Hepatocyte (in vitro differentiated cells): ENCODE measurements at regions not wholly inside any gene's neighbourhood (a gene's known extent, or its start where the extent isn't known, plus 50 kb on each side); places are given as distances from the start of the nearest gene placed in this dataset.

ENCODE experiments used
- DNase-seq: peaks from one replicate; pipeline ENCODE4 v3.0.0-alpha.2; 2016; ENCODE audit warnings: low spot score
- H2AFZ ChIP-seq: fragments of 200-600 bp; sonication (generic); 2 replicates; pipeline ENCODE4 v1.6.0; 2016; ENCODE audit warnings: antibody characterized with exemption, mild to moderate bottlenecking
- H3K27ac ChIP-seq: fragments of 200-600 bp; sonication (generic); 2 replicates; pipeline ENCODE4 v1.5.1; 2016; ENCODE audit warnings: mild to moderate bottlenecking
- H3K27me3 ChIP-seq: fragments of 200-600 bp; sonication (generic); 2 replicates; pipeline ENCODE4 v1.6.1; 2016
- H3K36me3 ChIP-seq: fragments of 200-600 bp; sonication (generic); replicated peaks from 2 replicates; pipeline ENCODE4 v1.5.1; 2016; ENCODE audit warnings: low read depth; ENCODE audit not compliant: insufficient read depth
- H3K4me1 ChIP-seq: fragments of 200-600 bp; sonication (generic); 2 replicates; pipeline ENCODE4 v1.5.1; 2016; ENCODE audit warnings: mild to moderate bottlenecking, moderate library complexity; ENCODE audit not compliant: insufficient read depth
- H3K4me2 ChIP-seq: fragments of 200-600 bp; sonication (generic); 2 replicates; pipeline ENCODE4 v1.6.0; 2016
- H3K4me3 ChIP-seq: fragments of 200-600 bp; sonication (generic); 2 replicates; pipeline ENCODE4 v1.5.1; 2016; ENCODE audit warnings: mild to moderate bottlenecking
- H3K79me2 ChIP-seq: fragments of 200-600 bp; sonication (generic); 2 replicates; pipeline ENCODE4 v1.6.0; 2017; ENCODE audit warnings: mild to moderate bottlenecking
- H3K9me2 ChIP-seq: fragments of 200-600 bp; sonication (generic); replicated peaks from 2 replicates; pipeline ENCODE4 v1.6.0; 2017; ENCODE audit warnings: mild to moderate bottlenecking; ENCODE audit not compliant: insufficient read depth
- H3K9me3 ChIP-seq: fragments of 200-600 bp; sonication (generic); 2 replicates; pipeline ENCODE4 v1.5.1; 2016; ENCODE audit warnings: low read depth, mild to moderate bottlenecking
- H4K20me1 ChIP-seq: fragments of 200-600 bp; sonication (generic); 2 replicates; pipeline ENCODE4 v1.6.0; 2016; ENCODE audit warnings: mild to moderate bottlenecking; ENCODE audit not compliant: insufficient read depth, poor library complexity, severe bottlenecking
- CTCF ChIP-seq: fragments of 200-600 bp; sonication (generic); IDR thresholded peaks from 2 replicates; pipeline ENCODE4 v1.5.1; 2016; ENCODE audit warnings: antibody characterized with exemption, mild to moderate bottlenecking; ENCODE audit not compliant: poor library complexity
- EZH2 ChIP-seq: fragments of 200-600 bp; sonication (generic); IDR thresholded peaks from 2 replicates; pipeline ENCODE4 v1.6.1; 2016; ENCODE audit warnings: antibody characterized with exemption, mild to moderate bottlenecking, borderline replicate concordance
- EZH2phosphoT487 ChIP-seq: fragments of 200-600 bp; sonication (generic); IDR thresholded peaks from one replicate; pipeline ENCODE4 v1.6.1; 2018; ENCODE audit warnings: antibody characterized with exemption, mild to moderate bottlenecking, low read depth, moderate library complexity; ENCODE audit not compliant: unreplicated experiment, severe bottlenecking
- WGBS: methylation state at CpG from one replicate; pipeline ENCODE4 v1.1.6; 2016; ENCODE audit warnings: low lambda C conversion rate; ENCODE audit errors: missing lambda C conversion rate; 5-methylcytosine and 5-hydroxymethylcytosine counted together

GRCh38 chr21:38752051-38752505 is 53.7 kb upstream of the ETS2 start:
- Histone ChIP-seq H3K9me3 (no peaks in the 10 kb centered on the region), H3K4me2 (no peak overlapping the region), H4K20me1 (no peaks in the 10 kb centered on the region), H2AFZ (no peak overlapping the region), H3K79me2 (no peaks in the 10 kb centered on the region), H3K27me3 (no peaks in the 10 kb centered on the region), H3K27ac (peak overlapping the region; percentile 80), H3K36me3 (no peaks in the 10 kb centered on the region), H3K4me1 (peaks cover 18% of the 10 kb centered on the region), H3K9me2 (no peaks in the 10 kb centered on the region), H3K4me3 (no peak overlapping the region)
- TF ChIP-seq CTCF (no peak), EZH2 (no peak), EZH2phosphoT487 (no peak)
- DNase-seq, result no peak
- WGBS, result 89% methylated on average over 11 of the region's 11 CpGs

GRCh38 chr21:38753114-38753513 is 52.6 kb upstream of the ETS2 start:
- Histone ChIP-seq H3K4me2 (peak overlapping the region; percentile 36), H3K9me2 (no peaks in the 10 kb centered on the region), H3K4me3 (no peak overlapping the region), H4K20me1 (no peaks in the 10 kb centered on the region), H2AFZ (no peak overlapping the region), H3K9me3 (no peaks in the 10 kb centered on the region), H3K27me3 (no peaks in the 10 kb centered on the region), H3K4me1 (peaks cover 18% of the 10 kb centered on the region), H3K79me2 (no peaks in the 10 kb centered on the region), H3K36me3 (no peaks in the 10 kb centered on the region), H3K27ac (peak overlapping the region; percentile 80)
- TF ChIP-seq EZH2phosphoT487 (no peak), CTCF (no peak), EZH2 (no peak)
- 72% methylated on average over 3 of the region's 3 CpGs for WGBS
- no peak for DNase-seq

GRCh38 chr21:38753557-38753971 is 52.2 kb upstream of the ETS2 start:
- peak overlapping the region; percentile 80 for H3K27ac ChIP-seq
- H4K20me1 ChIP-seq, result no peaks in the 10 kb centered on the region
- no peak overlapping the region for H2AFZ ChIP-seq
- H3K4me1 ChIP-seq, result peaks cover 22% of the 10 kb centered on the region
- no peak for TF ChIP-seq EZH2
- H3K9me2 ChIP-seq, result no peaks in the 10 kb centered on the region
- no peak for DNase-seq
- no peak overlapping the region for H3K4me3 ChIP-seq
- H3K27me3 ChIP-seq, result no peaks in the 10 kb centered on the region
- no peaks in the 10 kb centered on the region for H3K36me3 ChIP-seq
- WGBS, result 56% methylated on average over 4 of the region's 4 CpGs
- no peaks in the 10 kb centered on the region for H3K9me3 ChIP-seq
- peak overlapping the region; percentile 36 for H3K4me2 ChIP-seq
- H3K79me2 ChIP-seq, result no peaks in the 10 kb centered on the region
